Pulmonary artery endothelial cell (primary cell): ENCODE measurements at regions not wholly inside any gene's neighbourhood (a gene's known extent, or its start where the extent isn't known, plus 50 kb on each side); places are given as distances from the start of the nearest gene placed in this dataset.

ENCODE experiments used
- DNase-seq: peaks from one replicate; pipeline ENCODE4 v3.0.0-alpha.2; 2011; ENCODE audit warnings: low read depth, low spot score

DNA sequence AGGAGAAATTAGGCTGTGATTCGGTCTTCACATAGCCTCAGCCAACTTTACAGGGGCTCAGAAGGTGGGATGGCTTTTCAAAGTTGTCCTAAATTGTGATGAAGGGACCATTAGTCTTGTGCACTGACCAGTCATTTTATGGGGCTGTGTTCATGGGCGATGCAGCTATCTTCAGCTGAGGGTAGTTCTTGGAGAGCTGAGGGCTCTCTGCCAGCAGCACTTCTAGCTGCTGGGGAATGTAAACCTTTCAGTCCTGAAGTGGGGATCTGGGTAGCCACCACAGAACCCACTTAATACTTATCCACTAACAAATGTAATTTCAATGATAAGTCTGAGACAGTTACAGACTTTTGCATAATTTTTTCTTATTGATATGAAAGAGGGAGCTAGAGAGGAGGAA lies 270.6 kb downstream of the AEBP2 start:
- no peak for DNase-seq

DNA sequence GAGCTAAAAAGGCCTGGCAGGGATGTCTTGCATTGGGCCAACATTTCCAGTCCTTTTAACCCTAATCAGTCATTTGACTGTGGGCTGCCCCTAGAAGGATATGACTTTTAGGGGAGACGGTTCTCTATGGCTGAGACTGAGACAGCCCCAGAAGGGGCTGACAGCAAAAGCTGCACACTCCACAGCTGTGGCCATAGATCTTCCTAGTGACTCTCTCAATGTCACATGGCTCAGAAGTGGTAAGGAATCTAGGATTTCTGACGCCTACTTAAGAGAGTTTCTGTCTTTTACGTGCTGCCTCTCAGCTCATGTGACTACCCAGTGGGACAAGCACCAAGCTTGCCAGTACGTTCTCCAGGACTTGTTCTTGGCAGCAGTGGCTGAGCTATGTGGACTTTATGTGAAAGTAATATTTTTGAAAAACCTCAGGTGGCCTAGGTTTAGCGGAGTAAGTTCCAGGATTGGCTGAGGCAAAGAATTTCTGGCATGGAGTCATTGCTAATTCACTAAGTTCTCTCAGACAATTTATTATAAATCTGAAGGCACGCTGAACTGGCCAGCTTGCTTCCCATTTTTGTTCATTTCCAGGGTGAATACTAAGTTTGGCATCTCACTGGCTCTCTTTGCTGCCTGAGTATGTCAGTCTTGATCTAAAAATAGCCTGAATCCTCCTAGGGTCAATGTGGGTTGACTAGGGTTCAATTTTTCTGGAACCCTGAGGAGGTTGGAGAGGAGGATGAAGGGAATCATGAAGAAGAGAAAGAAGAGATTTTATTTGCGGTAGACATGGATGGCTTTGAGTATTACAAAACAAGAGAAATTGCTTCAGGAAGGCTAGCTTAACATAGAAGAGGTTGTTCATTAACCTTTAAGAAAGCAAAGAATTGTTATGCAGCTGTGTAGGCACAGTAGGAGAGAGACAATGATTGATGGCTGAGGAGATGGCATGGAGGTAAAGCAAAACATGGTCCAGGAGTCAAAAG lies 271.8 kb downstream of the AEBP2 start:
- DNase-seq: no peak

DNA sequence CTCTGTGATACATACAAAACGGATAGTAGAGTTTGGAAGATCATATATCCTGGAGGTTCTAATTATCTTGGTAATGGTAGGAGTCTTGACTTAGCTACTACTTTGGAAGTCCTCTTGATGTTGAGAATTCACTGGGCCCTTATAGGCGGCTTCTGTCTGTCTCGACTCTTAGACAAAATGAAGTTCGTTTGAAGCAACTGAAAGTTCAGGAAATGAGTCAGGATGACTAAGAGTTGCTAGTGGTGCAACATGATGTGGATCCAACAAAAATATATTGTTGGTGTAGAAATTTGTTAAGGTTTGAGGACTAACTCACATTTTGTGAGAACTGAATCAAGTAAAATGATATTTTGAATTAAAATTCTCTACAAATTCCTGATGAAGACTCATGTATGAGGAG lies 272.7 kb downstream of the AEBP2 start:
- peak; percentile 65 for DNase-seq

DNA sequence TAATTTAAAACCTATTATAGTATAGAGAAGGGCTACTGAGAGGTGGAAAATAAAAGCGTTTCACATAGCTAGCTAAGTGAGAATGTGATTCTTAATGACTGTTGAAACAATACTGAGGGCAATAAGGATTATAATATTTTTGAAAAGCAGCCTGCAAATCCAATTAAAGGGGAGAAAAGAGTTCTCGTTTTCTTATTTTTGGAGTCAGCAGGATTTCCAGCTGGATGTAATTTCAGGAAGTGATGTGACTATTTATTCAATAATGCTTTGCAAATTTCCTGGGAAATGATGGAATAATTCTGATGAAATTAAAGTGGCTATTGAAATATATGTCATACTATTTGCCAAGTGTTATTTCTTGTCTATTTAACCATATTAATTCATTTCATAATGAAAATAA lies 279.1 kb downstream of the AEBP2 start:
- no peak for DNase-seq

DNA sequence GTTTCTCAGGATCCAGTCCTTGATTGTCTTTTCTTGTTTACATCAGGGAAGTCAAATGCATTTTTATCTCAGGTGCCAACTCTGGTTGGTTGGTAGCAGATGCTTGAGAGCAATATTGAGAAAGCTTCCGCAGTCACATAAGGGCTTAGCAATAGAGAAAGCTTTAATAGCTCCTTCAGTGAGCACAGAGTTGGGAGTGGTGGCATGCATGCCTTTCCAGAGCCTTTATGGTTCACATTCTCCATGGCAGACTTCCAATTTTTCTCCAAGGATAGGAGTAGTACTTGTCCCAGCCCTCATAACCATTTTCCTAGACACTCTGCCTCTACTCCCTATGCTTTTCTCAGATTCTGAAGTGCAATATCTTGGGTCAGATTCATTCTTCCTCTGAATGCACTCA lies 280.4 kb downstream of the AEBP2 start:
- no peak for DNase-seq

DNA sequence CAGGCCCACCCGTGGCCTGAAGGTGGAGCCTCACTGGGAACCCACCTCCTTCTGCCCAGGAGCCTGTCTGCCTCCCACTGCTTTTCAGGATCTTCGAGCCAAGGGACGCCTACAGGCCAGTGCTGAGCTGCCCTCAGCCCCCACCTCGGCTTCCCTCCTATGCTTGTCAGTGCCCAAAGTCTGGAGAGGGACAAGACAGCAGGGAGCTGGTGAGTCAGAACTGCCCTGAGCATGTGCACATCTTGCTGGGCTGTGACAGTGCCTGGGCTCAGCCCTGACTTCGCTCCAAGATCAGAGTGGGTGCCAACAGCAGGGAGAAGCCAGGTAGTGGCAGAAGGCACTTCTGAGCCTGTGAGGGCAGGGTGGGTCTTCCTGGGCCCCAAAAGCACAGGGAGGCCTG lies 286.8 kb downstream of the AEBP2 start:
- DNase-seq: no peak

DNA sequence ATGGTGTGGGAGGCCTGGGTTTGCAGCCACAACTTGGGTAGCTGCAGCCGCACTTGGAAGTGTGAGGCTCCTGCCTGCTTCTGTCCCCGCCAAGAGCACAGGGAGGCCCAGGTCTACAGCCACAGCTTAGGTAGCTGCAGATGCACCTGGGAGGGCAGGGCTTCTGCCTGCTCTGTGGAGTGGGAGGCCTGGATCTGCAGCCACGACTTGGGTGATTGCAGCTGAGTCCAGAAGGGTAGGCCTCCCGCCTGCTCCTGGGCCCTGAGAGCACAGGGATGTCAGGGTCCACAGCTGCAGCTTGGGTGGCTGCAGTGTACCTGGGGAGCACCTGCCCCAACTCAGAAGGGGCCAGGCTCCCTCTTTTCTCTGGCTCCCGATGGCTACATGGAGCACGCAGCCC lies 287.3 kb downstream of the AEBP2 start:
- DNase-seq: no peak

DNA sequence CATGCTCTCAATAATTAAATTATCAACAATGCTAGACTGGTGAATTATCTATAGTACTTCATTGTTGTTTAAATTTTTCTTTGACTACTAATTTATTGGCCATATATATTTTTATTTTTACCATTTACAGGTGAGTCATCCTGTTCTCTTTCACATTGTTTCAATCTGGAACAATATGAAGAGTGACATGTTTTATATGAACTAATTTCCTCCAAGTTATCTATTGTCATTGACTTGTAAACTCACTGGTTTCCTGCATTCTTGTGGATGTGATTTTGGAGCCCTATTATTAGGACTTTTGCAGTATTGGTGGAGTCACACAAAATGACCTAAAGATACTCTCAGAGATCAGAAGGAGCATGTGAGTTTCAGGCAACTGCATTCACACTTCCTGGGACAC lies 297.7 kb downstream of the AEBP2 start:
- no peak for DNase-seq

DNA sequence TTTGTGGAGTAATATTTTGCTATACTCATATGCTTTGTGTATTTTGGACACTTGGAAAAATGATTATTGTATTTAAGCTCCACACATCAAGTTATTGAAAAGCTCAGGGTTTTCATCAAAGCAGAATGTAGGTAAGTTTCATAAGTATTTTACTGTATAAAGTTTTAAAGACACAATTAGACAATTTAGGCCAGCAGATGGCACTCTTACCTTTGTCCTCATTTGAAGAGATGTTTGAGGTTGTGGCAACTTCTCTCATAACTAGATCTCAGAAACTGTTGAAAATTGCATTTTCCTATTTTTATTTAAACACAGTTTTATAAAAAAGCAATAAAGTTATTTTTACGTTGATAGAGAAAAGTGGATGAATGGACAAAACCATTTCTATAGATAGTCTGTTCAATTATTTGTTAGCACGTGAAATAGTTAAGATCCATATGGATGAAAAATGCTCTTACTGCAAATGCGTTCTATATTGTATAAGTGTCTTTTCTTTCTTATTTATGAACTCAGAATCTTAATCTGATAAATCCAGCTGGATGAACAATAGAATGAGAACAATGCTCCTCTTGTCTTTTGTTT lies 300.0 kb downstream of the AEBP2 start:
- no peak for DNase-seq

DNA sequence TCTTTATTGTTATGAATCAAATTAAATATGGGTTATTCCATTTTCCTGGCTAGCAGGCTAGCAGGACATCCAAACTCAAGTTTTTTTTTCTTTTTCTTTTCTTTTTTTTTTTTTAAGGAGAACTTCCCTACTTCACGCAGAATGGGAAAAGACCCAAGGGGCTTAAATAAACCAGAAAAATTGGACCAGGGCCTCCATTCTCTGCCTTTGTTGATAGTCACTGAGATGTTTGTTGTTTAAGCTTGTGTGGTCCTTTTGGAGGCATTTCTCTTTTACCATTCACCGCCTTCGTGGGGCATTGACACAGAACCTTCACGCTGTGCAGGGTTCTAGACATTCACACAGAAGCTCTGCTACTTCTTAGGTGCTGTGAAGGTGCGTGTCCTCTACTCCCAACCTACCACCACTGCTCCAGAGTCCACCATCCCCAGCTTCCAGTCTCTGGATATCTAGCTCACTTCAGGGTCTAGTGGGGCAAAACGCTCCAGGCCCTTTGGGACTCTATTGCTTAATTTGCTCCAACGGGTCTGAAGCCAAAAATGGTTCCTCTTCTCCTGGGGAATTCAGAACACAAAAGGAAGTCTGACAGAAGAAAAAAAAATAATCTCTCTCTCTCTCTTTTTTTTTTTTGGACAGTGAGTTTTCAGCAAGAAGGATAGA lies 301.3 kb downstream of the AEBP2 start:
- no peak for DNase-seq

DNA sequence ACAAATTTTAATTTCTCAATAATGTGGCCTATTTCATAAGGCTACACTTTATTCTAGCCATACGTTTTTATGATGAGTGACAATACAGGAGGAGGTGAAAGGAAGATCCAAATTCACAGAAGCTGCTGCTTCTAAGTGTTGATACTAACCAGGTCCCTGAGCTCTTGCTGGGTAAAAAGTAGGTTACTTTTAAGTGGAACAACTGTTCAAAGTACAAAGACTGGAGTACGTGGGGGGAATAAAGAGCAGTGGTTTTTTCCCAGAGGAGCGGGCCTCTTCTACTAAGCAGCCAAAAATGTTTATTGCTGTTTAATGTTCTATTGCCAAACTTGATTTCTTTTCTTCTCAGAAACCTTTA lies 301.8 kb downstream of the AEBP2 start:
- no peak for DNase-seq

DNA sequence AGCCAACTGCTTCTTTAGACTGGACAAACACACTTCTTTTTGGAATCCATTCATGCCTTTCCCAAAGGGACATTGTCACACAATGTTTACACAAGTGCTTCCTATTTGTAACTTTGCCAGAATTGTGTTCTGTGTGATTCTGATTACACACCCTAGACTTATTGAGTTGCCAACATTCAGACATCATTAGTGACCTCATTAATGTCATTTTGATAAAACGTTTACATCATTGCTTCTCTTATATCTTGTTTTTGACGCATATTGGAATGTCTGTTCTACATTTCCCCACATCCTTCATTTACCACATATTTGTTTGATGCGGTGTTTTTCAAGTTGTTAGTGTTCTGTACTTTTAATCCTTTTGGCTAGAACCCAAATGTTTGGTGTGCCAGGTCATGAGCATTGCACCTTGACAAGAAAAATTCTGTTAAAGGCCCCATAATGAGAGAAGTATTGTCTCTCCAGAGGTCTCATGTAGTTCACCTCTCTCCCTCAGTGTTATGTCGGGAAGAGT lies 305.5 kb downstream of the AEBP2 start:
- DNase-seq: peak; percentile 98

DNA sequence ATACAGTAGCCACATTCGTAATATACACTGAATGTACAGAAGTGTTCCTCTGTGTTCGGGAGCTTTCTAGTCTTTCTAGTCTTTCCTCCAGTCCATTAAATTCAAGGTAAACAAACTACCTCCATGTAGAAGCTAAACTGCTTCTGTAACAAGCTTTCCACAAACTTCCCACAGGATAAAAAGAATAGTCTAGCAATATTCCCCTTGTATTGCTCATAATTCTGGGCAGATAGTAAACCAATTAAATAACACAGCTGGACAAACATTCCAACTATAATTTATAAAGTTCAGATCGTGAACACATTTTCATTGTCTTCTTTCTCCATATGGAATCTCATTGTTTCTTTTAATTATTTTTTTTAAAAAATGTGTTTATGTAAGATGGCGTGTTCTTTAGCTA lies 307.2 kb downstream of the AEBP2 start:
- no peak for DNase-seq

DNA sequence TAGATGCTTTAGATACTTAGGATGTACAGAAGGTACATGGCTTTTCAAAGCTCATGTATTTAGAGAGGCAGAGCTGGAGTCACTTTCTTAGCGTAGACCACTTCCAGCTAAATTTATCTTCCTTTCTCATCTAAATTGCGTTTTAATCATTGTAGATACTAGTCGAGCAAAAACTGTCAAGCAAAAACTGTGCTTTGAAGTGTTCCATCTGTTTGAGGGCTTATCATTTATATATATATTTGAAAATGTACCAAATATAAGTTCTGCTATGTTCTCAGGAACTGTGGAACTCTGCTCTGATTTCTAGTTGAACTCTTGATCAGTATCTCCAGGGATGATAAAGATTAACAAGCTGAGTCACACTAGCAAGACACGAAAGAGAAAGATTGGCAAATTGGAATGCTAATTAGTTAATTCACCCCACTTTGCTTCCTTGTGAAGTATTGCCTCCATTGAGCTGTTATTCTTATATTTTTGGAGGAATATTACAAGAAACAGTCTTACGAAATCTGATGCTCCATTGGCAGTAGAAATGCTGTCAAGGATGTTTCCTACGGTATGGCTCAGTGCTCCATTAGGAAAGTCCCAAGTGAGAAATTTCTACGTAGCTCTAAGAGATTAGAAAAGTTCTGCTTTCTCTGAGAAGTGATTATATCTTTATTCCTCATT lies 310.7 kb downstream of the AEBP2 start:
- DNase-seq: no peak

DNA sequence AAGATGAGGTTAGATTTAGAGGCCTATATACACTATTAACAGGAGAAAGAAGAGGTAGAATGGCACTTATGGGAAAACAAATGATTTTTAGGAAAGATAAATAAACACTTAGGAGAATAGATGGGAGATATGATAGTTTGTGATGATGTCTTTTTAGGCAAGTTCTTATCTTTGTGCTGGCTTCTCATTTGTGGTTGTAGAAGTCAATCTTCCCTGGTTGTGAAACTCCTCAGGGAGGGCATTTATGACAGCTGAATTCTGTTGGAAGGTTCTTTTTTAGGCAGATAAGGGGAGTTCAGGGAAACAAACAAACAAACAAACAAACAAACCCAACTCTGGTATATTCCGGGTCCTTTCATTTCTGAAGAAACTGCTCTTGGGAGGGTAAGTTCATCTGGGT lies 311.8 kb downstream of the AEBP2 start:
- DNase-seq: no peak

DNA sequence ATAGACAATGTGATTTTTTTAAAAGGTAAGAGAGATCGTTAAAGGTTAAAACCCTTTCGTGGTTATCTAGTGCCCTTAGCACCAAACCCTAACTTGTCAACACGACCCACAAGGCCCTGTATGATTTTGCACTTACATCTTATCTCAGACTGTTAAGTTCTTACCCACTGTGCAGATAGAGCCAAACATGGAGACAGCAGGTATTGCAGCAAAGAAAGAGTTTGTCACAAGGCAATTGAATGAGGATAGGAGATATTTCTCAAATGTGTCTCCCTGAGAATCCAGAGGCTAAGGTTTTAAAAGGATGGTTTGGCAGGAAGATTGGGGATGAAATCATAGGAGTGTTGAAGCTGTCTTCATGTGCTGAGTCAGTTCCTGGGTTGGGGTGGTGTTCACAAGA lies 313.4 kb downstream of the AEBP2 start:
- no peak for DNase-seq

DNA sequence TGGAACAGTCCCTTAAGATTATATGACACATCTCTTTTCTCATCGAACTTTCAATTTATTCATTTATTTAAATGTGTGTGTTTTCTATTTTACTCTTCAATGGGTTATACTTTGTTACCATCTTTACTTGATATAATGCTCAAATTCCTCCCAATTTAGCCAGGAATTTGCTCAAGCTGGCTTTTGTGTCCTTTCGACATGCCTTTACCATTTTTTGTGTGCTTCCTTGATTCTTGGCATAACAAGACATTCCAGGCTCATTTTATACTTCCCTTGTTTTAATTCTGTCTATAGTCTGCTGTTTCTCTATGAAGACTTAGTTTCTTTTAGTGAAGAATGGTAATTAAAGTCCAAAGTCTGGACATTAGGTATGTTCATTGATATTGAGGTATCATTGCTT lies 315.8 kb downstream of the AEBP2 start:
- DNase-seq: no peak

DNA sequence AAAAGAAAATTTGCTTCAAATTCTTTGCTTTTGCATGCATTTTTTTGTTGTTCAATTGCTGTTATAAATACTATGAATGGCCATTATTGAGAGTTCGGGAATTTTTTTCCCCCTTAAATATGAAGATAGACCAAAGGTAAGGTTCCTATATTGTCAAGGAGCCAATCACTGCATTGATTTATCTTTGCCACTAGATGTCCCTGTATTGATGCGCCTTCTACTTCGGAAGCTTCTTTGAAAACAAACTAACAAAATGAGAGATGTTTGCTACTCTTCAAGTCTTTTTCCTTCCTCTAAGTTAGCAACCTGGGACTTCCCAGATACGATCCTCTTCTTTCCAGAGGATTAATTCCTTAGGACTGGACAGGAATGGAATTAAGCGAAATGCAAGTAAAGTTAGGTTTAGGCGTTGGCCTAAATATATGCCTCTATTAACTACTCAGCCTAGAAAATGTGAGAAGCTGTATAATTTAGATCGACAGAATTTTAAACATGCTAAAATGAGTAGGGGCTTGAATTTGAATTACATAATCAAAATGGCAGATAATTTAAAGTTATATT lies 318.1 kb downstream of the AEBP2 start:
- DNase-seq: no peak

DNA sequence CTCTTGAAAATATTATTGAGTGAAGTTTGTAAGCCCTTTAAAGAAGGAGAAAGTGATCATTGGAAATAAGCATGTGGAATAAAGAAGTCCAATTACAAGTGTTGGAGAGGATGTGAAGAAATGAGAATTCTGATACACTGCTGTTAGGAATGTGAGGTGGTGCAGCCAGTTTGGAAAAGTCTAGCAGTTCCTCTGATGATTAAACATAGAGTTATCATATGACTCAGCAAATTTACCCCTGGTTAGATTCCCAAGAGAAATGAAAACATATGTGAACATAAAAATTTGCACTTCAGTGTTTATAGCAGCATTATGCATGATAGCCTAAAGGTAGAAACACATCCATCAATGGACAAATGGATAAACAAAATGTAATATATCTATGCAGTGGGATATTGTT lies 319.9 kb downstream of the AEBP2 start:
- DNase-seq: no peak

DNA sequence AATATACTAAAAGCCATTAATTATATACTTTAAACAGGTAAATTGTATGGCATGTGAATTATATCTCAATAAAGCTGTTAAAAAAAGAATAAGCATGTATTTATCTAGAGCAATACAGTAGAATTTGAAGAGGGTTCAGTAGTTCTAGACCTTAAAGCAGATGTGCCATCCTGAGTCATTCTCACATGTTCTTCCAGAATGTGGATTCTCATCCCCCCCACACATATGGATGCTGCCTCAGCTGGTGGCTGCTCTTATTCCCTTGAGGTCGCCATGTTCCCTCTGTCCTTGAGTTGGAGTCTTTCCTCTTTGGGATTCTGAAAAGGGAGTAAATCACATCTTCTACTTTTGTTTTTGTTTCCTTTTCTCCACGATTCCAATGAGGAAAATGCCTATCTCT lies 321.3 kb downstream of the AEBP2 start:
- DNase-seq: no peak

DNA sequence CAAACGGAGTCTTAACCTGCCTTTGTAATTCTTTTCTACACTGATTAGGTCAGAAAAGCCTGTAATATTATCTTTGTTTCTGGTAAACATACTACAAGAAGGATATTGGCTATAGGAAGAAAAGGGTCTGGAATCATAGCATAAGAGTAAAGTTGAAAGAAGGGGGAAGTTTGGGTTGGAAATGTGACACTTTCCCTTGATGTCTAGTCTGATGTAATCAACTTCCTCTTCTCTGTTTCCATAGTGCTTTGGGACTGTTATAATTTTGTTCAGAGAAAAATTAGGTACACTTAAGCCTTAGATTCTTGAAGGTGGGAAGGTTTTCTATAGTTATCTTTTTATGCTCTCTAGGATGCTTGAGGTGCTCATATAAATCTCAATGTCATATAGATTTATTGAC lies 322.2 kb downstream of the AEBP2 start:
- no peak for DNase-seq

DNA sequence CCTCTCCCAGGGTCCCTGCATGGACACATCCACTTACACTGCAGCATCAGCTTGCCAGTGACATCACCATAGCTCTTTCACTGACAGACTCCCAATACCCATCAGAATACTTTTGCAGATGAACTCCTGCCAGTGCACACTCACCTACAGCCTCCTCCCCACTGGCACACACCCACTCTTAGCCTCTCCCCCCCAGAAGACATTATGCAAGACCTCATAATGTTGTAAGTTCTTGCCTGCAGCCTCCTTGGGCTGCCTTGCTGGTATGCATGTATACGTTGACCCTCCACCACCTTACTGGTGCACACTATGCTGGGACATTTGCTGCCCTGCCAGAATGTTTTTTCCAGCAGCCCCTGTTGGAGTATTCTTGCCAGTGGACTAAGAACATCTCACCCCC lies 324.2 kb downstream of the AEBP2 start:
- DNase-seq: no peak
